ENCODE measurements at regions not wholly inside any gene's neighbourhood (a gene's known extent, or its start where the extent isn't known, plus 50 kb on each side); places are given as distances from the start of the nearest gene placed in this dataset.
"Not testable (repeated sequence)": the region's sequence is repeated elsewhere in the genome, so short reads cannot be mapped to it uniquely, and the experiment has no call there.

GRCh38 chr6:115873901-115874300 lies 186.8 kb downstream of the FRK start:
- no peak for DNase-seq

GRCh38 chr6:115870464-115870863 lies 190.2 kb downstream of the FRK start:
- no peak for DNase-seq

- DNase-seq: no peak
Measured at GRCh38 chr6:115865914-115866313, 194.8 kb downstream of the FRK start.

GRCh38 chr6:115863211-115863610 lies 197.5 kb downstream of the FRK start:
- DNase-seq: no peak

GRCh38 chr6:115861658-115862057 lies 199.0 kb downstream of the FRK start:
- not testable (repeated sequence) for DNase-seq

- not testable (repeated sequence) for DNase-seq
Measured at GRCh38 chr6:115859577-115859976, 201.1 kb downstream of the FRK start.

- DNase-seq: no peak
Measured at GRCh38 chr6:115854866-115855665, 205.6 kb downstream of the FRK start.

GRCh38 chr6:115847671-115848070 lies 213.0 kb downstream of the FRK start:
- no peak for DNase-seq

GRCh38 chr6:115843945-115844344 lies 216.7 kb downstream of the FRK start:
- DNase-seq: no peak

- DNase-seq: no peak
Measured at GRCh38 chr6:115842338-115842737, 218.4 kb downstream of the FRK start.

- DNase-seq: no peak
Measured at GRCh38 chr6:115839583-115840181, 221.0 kb downstream of the FRK start.

- DNase-seq: peak; percentile 16
Measured at GRCh38 chr6:115838763-115839401, 221.8 kb downstream of the FRK start.

GRCh38 chr6:115838216-115838615 lies 222.5 kb downstream of the FRK start:
- DNase-seq: no peak

- not testable (repeated sequence) for DNase-seq
Measured at GRCh38 chr6:115836374-115836773, 224.3 kb downstream of the FRK start.

GRCh38 chr6:115835314-115835713 lies 225.4 kb downstream of the FRK start:
- DNase-seq: no peak

- not testable (repeated sequence) for DNase-seq
Measured at GRCh38 chr6:115834542-115834941, 226.1 kb downstream of the FRK start.

GRCh38 chr6:115832786-115833185 lies 227.9 kb downstream of the FRK start:
- peak; percentile 11 for DNase-seq

GRCh38 chr6:115832186-115832585 lies 228.5 kb downstream of the FRK start:
- no peak for DNase-seq

GRCh38 chr6:115830895-115831294 lies 229.8 kb downstream of the FRK start:
- no peak for DNase-seq

- no peak for DNase-seq
Measured at GRCh38 chr6:115821798-115822197, 238.9 kb downstream of the FRK start.

- no peak for DNase-seq
Measured at GRCh38 chr6:115819506-115819905, 241.2 kb downstream of the FRK start.

- no peak for DNase-seq
Measured at GRCh38 chr6:115817161-115817560, 243.5 kb downstream of the FRK start.

GRCh38 chr6:115814907-115815306 lies 245.8 kb downstream of the FRK start:
- DNase-seq: no peak

GRCh38 chr6:115811541-115811940 lies 249.2 kb downstream of the FRK start:
- DNase-seq: no peak

All from fibroblast of upper back skin (primary cell).